ENCODE measurements at regions not wholly inside any gene's neighbourhood (a gene's known extent, or its start where the extent isn't known, plus 50 kb on each side); places are given as distances from the start of the nearest gene placed in this dataset.

- 69 to 83% methylated on average over 6 of the region's 6 CpGs for WGBS, 2 donors
- intact Hi-C loops (cut with DNase I): no loop called here
Measured at GRCh38 chr6:106849676-106850332, 124.7 kb downstream of the CD24 start.

GRCh38 chr6:106849120-106849519 is 125.4 kb downstream of the CD24 start:
- TF ChIP-seq CTCF (IDR thresholded peaks at IDR 0.05): no peak
- TF ChIP-seq POLR2A (IDR thresholded peaks at IDR 0.05): no peak
- WGBS, 2 donors: 85 to 94% methylated on average over 3 of the region's 3 CpGs

More at GRCh38 chr6:106849676-106850332, 124.7 kb downstream of the CD24 start:
- H3K27ac ChIP-seq: no peak overlapping the region
- TF ChIP-seq POLR2A (IDR thresholded peaks at IDR 0.05) (no peak), CTCF (IDR thresholded peaks at IDR 0.05) (no peak)
- H3K4me1 ChIP-seq: no peaks in the 10 kb centered on the region
- no peak for ATAC-seq
- peaks cover 0 to 5% (median 0%) of the 10 kb centered on the region in 3 donors for H3K9me3 ChIP-seq
- no peak overlapping the region for H3K4me3 ChIP-seq
- DNase-seq: no peak
- no peaks in the 10 kb centered on the region for H3K36me3 ChIP-seq (replicated peaks in 1 of 2; ENCODE audit: insufficient read depth in 1 of 2, low read depth in 2 of 2)
- H3K27me3 ChIP-seq: no peaks in the 10 kb centered on the region

GRCh38 chr6:106847116-106847515 is 127.4 kb downstream of the CD24 start:
- no peaks in the 10 kb centered on the region for H3K36me3 ChIP-seq (replicated peaks in 1 of 2; ENCODE audit: insufficient read depth in 1 of 2, low read depth in 2 of 2)
- H3K4me3 ChIP-seq: no peak overlapping the region
- TF ChIP-seq CTCF (IDR thresholded peaks at IDR 0.05) (no peak), POLR2A (IDR thresholded peaks at IDR 0.05) (no peak)
- H3K4me1 ChIP-seq: no peaks in the 10 kb centered on the region
- H3K27me3 ChIP-seq: no peaks in the 10 kb centered on the region
- DNase-seq (no peak), ATAC-seq (no peak)
- 79 to 80% methylated on average over 6 of the region's 6 CpGs for WGBS, 2 donors
- no peak overlapping the region for H3K27ac ChIP-seq
- H3K9me3 ChIP-seq: peaks cover 0 to under 1% (median 0%) of the 10 kb centered on the region in 3 donors
- intact Hi-C loops (cut with DNase I): no loop called here

More at GRCh38 chr6:106849120-106849519, 125.4 kb downstream of the CD24 start:
- peaks cover 0 to 5% (median 0%) of the 10 kb centered on the region in 3 donors for H3K9me3 ChIP-seq
- H3K27ac ChIP-seq: no peak overlapping the region
- ATAC-seq (no peak), DNase-seq (no peak)
- H3K4me1 ChIP-seq: no peaks in the 10 kb centered on the region
- H3K27me3 ChIP-seq: no peaks in the 10 kb centered on the region
- H3K4me3 ChIP-seq: no peak overlapping the region
- no peaks in the 10 kb centered on the region for H3K36me3 ChIP-seq (replicated peaks in 1 of 2; ENCODE audit: insufficient read depth in 1 of 2, low read depth in 2 of 2)
- intact Hi-C loops (cut with DNase I): no loop called here

- Histone ChIP-seq H3K9me3 (no peaks in the 10 kb centered on the region), H3K27ac (no peak overlapping the region), H3K4me3 (no peak overlapping the region), H3K4me1 (no peaks in the 10 kb centered on the region), H3K36me3 (replicated peaks in 1 of 2; ENCODE audit: insufficient read depth in 1 of 2, low read depth in 2 of 2) (no peaks in the 10 kb centered on the region), H3K27me3 (no peaks in the 10 kb centered on the region)
- no peak for TF ChIP-seq POLR2A (IDR thresholded peaks at IDR 0.05)
- TF ChIP-seq CTCF (IDR thresholded peaks at IDR 0.05): no peak
- intact Hi-C loops (cut with DNase I): no loop called here
- DNase-seq: no peak
- ATAC-seq: no peak
Measured at GRCh38 chr6:106844930-106845329, 129.6 kb downstream of the CD24 start.
